ENCODE measurements at regions not wholly inside any gene's neighbourhood (a gene's known extent, or its start where the extent isn't known, plus 50 kb on each side); places are given as distances from the start of the nearest gene placed in this dataset.

DNA sequence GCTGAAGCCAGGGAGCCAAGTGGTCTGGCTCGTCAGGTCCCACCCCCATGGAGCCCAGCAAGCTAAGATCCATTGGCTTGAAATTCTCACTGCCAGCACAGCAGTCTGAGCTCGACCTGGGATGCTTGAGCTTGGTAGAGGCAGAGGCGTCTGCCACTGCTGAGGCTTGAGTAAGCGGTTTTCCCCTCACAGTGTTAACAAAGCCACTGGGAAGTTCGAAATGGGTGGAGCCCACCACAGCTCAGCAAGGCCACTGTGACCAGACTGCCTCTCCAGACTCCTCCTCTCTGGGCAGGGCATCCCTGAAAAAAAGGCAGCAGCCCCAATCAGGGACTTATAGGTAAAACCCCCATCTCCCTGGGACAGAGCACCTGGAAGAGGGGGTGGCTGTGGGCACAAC is 353.8 kb downstream of the NAP1L3 start:
- TF ChIP-seq, protein P1, sequence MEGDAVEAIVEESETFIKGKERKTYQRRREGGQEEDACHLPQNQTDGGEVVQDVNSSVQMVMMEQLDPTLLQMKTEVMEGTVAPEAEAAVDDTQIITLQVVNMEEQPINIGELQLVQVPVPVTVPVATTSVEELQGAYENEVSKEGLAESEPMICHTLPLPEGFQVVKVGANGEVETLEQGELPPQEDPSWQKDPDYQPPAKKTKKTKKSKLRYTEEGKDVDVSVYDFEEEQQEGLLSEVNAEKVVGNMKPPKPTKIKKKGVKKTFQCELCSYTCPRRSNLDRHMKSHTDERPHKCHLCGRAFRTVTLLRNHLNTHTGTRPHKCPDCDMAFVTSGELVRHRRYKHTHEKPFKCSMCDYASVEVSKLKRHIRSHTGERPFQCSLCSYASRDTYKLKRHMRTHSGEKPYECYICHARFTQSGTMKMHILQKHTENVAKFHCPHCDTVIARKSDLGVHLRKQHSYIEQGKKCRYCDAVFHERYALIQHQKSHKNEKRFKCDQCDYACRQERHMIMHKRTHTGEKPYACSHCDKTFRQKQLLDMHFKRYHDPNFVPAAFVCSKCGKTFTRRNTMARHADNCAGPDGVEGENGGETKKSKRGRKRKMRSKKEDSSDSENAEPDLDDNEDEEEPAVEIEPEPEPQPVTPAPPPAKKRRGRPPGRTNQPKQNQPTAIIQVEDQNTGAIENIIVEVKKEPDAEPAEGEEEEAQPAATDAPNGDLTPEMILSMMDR (IDR thresholded peaks at IDR 0.05; ENCODE audit: low read length): no peak
- no peak for TF ChIP-seq EZH2 (optimal IDR thresholded peaks at IDR 0.05; ENCODE audit: low read depth, low read length)
